ENCODE measurements at regions not wholly inside any gene's neighbourhood (a gene's known extent, or its start where the extent isn't known, plus 50 kb on each side); places are given as distances from the start of the nearest gene placed in this dataset.

DNA sequence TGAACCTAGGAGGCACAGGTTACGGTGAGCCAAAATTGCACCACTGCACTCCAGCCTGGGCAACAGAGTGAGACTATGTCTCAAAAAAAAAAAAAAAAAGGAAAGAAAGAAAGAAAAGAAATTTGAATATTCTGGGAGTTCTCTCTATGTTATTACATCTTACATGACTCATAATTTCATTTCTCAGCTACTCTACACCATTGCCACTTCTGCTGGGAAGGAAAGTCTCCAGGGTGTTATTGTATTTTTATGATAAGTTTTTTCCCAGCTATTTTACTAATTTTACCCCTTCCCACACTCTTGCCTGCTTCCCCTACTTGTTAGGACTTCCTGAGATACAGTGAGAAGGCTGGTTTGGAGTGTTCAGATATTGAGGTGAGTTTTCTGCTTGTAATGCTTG is 69.7 kb upstream of the UMPS start:
- TF ChIP-seq, protein P1, sequence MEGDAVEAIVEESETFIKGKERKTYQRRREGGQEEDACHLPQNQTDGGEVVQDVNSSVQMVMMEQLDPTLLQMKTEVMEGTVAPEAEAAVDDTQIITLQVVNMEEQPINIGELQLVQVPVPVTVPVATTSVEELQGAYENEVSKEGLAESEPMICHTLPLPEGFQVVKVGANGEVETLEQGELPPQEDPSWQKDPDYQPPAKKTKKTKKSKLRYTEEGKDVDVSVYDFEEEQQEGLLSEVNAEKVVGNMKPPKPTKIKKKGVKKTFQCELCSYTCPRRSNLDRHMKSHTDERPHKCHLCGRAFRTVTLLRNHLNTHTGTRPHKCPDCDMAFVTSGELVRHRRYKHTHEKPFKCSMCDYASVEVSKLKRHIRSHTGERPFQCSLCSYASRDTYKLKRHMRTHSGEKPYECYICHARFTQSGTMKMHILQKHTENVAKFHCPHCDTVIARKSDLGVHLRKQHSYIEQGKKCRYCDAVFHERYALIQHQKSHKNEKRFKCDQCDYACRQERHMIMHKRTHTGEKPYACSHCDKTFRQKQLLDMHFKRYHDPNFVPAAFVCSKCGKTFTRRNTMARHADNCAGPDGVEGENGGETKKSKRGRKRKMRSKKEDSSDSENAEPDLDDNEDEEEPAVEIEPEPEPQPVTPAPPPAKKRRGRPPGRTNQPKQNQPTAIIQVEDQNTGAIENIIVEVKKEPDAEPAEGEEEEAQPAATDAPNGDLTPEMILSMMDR (conservative IDR thresholded peaks at IDR 0.05; ENCODE audit: low read length), result no peak
- TF ChIP-seq EZH2phosphoT487 (IDR thresholded peaks at IDR 0.05; ENCODE audit: borderline replicate concordance), result no peak

Data from Loucy (cell line).